Brain microvascular endothelial cell (primary cell): ENCODE measurements at regions not wholly inside any gene's neighbourhood (a gene's known extent, or its start where the extent isn't known, plus 50 kb on each side); places are given as distances from the start of the nearest gene placed in this dataset.
"Not testable (repeated sequence)": the region's sequence is repeated elsewhere in the genome, so short reads cannot be mapped to it uniquely, and the experiment has no call there.

Source experiments
- DNase-seq: peaks from one replicate; pipeline ENCODE4 v3.0.0-alpha.2; 2020
- H3K27ac ChIP-seq: fragments of 250-450 bp; sonication (Bioruptor Pico); 2 replicates; pipeline ENCODE4 v1.5.1; 2020; ENCODE audit warnings: mild to moderate bottlenecking, moderate library complexity
- H3K27me3 ChIP-seq: fragments of 250-450 bp; sonication (Bioruptor Pico); replicated peaks from 2 replicates; pipeline ENCODE4 v1.5.1; 2020; ENCODE audit warnings: mild to moderate bottlenecking
- H3K36me3 ChIP-seq: fragments of 250-450 bp; sonication (Bioruptor Pico); replicated peaks from 2 replicates; pipeline ENCODE4 v1.5.1; 2020; ENCODE audit warnings: mild to moderate bottlenecking
- H3K4me3 ChIP-seq: 2 replicates; pipeline ENCODE4 v1.5.1; 2011; ENCODE audit warnings: low read depth, mild to moderate bottlenecking, control low read depth, low read length, moderate library complexity
- CTCF ChIP-seq: IDR thresholded peaks from 2 replicates; pipeline ENCODE4 v1.5.1; 2011; ENCODE audit warnings: low read depth, mild to moderate bottlenecking, moderate library complexity, low read length, control low read depth, inconsistent platforms; ENCODE audit errors: missing control alignments
- in situ Hi-C: cut with HindIII; loops from 2 replicates; pipeline ENCODE4 v1.10.0; 2017; ENCODE audit warnings: low sequenced_read_pairs, low pct_ligation_motif_present

DNA sequence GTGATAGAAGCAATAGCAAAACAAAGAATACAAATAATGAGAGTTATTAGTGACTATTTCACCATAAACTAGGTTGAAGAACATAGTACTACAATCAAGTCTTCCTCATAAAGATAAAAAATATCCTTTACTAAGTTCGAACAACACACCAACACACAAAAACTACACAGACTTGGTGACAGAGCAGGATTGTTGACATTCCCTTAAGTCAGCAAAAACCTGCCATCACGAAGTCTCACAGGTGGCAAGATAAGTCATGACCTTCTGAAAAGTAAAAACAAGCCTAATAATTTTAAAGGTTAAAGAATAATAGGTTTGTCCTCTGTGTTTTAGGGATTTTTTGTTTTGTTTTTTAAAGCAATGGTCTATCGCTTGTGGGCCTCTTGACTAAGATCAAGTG, 173.0 kb downstream of the SEC23A start:
- in situ Hi-C loops, result no loop called here
- Histone ChIP-seq H3K4me3 (no peak overlapping the region), H3K27ac (no peak overlapping the region), H3K36me3 (no peaks in the 10 kb centered on the region), H3K27me3 (no peaks in the 10 kb centered on the region)
- DNase-seq, result no peak
- no peak for TF ChIP-seq CTCF

- H3K36me3 ChIP-seq, result no peaks in the 10 kb centered on the region
- in situ Hi-C loops, result no loop called here
- no peak for DNase-seq
- no peaks in the 10 kb centered on the region for H3K27me3 ChIP-seq
- H3K4me3 ChIP-seq, result no peak overlapping the region
- TF ChIP-seq CTCF, result no peak
- no peak overlapping the region for H3K27ac ChIP-seq
Observed at GRCh38 chr14:38929416-38929815, 173.6 kb downstream of the SEC23A start.

- in situ Hi-C loops, H3K36me3 ChIP-seq, H3K27ac ChIP-seq, DNase-seq, H3K27me3 ChIP-seq, H3K4me3 ChIP-seq: not testable (repeated sequence)
Observed at GRCh38 chr14:38921893-38922292, 181.1 kb downstream of the SEC23A start.

- DNase-seq, result no peak
- no peaks in the 10 kb centered on the region for H3K36me3 ChIP-seq
- no peak overlapping the region for H3K27ac ChIP-seq
- H3K4me3 ChIP-seq, result no peak overlapping the region
- no peak for TF ChIP-seq CTCF
- no peaks in the 10 kb centered on the region for H3K27me3 ChIP-seq
- in situ Hi-C loops, result no loop called here
Observed at GRCh38 chr14:38915125-38915524, 187.9 kb downstream of the SEC23A start.

- no peaks in the 10 kb centered on the region for H3K36me3 ChIP-seq
- no peaks in the 10 kb centered on the region for H3K27me3 ChIP-seq
- no peak for DNase-seq
- no peak overlapping the region for H3K4me3 ChIP-seq
- H3K27ac ChIP-seq, result no peak overlapping the region
- in situ Hi-C loops, result no loop called here
- TF ChIP-seq CTCF, result no peak
Observed at GRCh38 chr14:38910092-38910491, 192.9 kb downstream of the SEC23A start.

DNA sequence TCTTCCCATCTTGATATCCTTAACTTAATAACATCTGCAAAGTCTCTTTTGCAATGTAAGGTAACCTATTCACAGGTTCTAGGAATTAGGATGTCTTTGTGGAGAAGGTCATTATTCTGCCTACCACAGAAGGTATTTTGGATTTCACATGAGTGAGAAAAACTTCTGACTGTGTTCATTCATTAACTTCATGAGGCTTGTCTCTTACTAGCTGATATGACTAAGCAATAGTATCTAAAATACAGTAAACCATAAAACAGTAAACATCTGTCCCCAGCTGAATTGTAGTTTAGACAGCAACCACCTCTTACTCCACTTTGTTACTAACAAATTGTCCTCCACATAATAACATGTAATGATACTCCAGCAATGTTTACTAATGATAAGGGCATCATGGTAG, 198.1 kb downstream of the SEC23A start:
- H3K27me3 ChIP-seq, result no peaks in the 10 kb centered on the region
- no peaks in the 10 kb centered on the region for H3K36me3 ChIP-seq
- in situ Hi-C loops, result no loop called here

More for the DNA sequence above, 198.1 kb downstream of the SEC23A start:
- H3K27ac ChIP-seq, result no peak overlapping the region
- no peak for TF ChIP-seq CTCF
- DNase-seq, result no peak
- H3K4me3 ChIP-seq, result no peak overlapping the region
